ENCODE measurements at regions not wholly inside any gene's neighbourhood (a gene's known extent, or its start where the extent isn't known, plus 50 kb on each side); places are given as distances from the start of the nearest gene placed in this dataset.
"Not testable (repeated sequence)": the region's sequence is repeated elsewhere in the genome, so short reads cannot be mapped to it uniquely, and the experiment has no call there.

DNA sequence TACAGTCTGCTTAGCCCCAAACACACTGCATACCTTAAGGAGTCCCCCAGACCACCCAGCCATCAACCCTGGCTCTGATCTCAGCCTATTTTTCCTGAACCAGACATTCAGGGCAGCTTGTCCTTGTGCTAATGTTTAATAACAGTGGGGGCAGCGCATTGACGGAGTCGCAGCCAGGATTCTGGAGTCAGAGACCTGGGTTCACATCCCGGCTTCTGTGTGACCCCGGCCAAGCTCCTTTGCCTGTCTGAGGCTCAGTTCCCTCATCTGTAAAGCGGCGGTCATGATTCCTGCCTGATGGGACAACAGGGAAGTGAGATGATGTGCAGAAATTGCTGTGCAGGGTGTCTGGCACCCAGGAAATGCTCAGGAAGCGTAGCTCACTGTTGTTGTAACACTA is 63.1 kb downstream of the MATN1 start:
- DNase-seq (ENCODE audit: extremely low read depth in 1 of 2, low read depth in 1 of 2): no peak

DNA sequence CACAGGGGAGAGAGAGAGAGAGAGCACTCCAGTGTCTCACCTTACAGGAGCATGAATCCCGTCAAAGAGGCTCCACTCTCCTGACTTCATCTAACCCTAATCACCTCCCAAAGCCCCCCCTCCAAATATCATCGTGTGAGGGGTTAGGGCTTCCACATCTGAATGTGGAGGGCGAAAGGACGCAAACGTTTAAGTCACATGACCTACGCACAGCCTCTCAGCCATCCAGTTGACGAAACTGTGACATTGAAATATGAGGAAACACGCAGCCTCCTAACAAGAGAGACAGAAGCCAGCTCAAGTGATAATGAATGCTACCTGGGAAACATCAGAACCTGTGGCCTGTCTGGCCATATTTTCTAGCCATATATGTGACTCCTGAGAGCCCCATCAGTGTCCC is 63.7 kb downstream of the MATN1 start:
- no peak for DNase-seq (ENCODE audit: extremely low read depth in 1 of 2, low read depth in 1 of 2)

DNA sequence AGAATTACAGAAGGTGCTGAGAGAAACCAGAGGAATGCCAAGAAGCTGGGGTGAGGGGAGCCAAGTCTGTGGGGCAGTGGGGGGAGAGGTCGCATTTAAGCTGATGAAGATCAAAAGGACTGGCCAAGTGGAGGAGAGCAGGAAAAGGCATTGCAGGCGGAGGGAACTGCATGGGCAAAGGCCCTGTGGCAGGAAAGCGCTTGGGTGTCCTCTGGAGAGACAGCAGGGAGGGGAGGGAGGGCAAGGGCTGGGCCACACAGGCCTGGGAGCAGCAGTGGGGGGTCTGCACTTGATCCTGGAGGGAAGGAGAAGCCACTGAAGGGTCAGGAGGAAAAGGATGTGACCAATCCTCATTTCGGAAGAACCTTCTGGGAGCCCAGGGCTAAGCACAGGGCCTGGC is 65.0 kb downstream of the MATN1 start:
- not testable (repeated sequence) for DNase-seq (ENCODE audit: extremely low read depth in 1 of 2, low read depth in 1 of 2)

- no peak for DNase-seq (ENCODE audit: extremely low read depth in 1 of 2, low read depth in 1 of 2)
These were observed 65.4 kb downstream of the MATN1 start for GRCh38 chr1:30658014-30658336.

- no peak for DNase-seq (ENCODE audit: extremely low read depth in 1 of 2, low read depth in 1 of 2)
These were observed 66.0 kb downstream of the MATN1 start for GRCh38 chr1:30657131-30658013.

DNA sequence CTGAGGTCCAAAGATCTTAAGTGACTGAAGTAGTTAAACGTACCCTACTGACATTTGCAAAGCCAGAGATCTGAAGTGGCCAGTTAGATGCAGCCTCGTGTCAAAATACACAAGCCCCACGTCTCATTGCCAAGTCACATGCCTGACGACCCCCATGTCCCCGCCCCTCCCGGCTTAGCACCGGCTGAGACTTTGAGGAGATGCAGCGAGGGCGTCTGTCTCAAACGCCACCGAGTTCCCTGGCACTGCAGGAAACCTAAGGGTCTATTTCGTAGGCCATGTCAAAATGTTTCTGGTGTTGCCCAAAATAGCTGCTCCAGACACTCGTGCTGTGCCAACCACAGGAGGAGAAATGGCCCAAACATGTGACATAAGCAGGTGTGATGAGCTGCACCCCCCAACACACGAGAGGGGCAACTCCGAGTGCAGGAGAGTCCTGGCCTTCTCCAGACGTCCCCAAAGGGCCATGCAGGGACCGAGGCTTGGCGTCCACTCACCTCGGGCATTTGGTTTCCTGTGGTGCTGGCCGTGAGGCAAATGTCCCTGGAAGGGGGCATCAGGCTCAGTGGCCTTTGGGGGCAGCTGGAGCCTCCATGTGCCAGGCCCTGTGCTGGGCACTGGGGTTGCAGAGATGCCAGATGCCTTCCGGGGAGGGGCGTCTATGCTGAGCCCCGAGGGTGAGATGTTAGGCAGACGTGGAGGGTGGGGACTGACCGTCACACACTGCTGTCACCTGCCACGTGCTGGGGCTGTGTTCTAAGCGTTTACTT is 67.0 kb downstream of the MATN1 start:
- DNase-seq (ENCODE audit: extremely low read depth in 1 of 2, low read depth in 1 of 2): no peak

- no peak for DNase-seq (ENCODE audit: extremely low read depth in 1 of 2, low read depth in 1 of 2)
These were observed 67.7 kb downstream of the MATN1 start for GRCh38 chr1:30655672-30656071.

GRCh38 chr1:30654188-30654587 is 69.2 kb downstream of the MATN1 start:
- no peak for DNase-seq (ENCODE audit: extremely low read depth in 1 of 2, low read depth in 1 of 2)

- no peak for DNase-seq (ENCODE audit: extremely low read depth in 1 of 2, low read depth in 1 of 2)
These were observed 71.1 kb downstream of the MATN1 start for GRCh38 chr1:30652152-30652841.

DNA sequence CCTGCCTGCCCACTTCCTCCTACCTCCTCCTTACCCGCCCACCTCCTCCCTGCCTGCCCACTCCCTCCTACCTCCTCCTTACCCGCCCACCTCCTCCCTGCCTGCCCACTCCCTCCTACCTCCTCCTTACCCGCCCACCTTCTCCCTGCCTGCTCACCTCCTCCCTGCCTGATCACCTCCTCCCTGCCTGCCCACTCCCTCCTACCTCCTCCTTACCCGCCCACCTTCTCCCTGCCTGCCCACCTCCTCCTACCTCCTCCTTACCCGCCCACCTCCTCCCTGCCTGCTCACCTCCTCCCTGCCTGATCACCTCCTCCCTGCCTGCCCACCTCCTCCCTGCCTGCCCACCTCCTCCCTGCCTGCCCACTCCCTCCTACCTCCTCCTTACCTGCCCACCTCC is 72.0 kb downstream of the MATN1 start:
- not testable (repeated sequence) for DNase-seq (ENCODE audit: extremely low read depth in 1 of 2, low read depth in 1 of 2)

DNA sequence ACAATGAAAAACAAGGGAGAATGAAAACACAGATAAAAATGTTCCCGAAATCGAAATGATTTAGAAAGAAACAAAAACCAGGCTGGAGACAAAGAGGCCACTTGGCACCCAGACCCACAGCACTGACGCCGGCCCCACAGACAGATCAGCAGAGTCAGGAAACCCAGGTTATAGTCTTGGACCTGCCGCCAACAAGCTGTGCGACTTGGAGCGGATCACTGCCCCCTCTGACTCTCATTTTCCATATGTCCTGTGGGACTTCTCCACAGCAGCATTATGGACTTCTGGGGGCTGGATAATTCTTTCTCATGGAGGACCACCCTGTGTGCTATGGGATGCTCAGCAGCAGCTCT is 72.4 kb downstream of the MATN1 start:
- no peak for DNase-seq (ENCODE audit: extremely low read depth in 1 of 2, low read depth in 1 of 2)

DNA sequence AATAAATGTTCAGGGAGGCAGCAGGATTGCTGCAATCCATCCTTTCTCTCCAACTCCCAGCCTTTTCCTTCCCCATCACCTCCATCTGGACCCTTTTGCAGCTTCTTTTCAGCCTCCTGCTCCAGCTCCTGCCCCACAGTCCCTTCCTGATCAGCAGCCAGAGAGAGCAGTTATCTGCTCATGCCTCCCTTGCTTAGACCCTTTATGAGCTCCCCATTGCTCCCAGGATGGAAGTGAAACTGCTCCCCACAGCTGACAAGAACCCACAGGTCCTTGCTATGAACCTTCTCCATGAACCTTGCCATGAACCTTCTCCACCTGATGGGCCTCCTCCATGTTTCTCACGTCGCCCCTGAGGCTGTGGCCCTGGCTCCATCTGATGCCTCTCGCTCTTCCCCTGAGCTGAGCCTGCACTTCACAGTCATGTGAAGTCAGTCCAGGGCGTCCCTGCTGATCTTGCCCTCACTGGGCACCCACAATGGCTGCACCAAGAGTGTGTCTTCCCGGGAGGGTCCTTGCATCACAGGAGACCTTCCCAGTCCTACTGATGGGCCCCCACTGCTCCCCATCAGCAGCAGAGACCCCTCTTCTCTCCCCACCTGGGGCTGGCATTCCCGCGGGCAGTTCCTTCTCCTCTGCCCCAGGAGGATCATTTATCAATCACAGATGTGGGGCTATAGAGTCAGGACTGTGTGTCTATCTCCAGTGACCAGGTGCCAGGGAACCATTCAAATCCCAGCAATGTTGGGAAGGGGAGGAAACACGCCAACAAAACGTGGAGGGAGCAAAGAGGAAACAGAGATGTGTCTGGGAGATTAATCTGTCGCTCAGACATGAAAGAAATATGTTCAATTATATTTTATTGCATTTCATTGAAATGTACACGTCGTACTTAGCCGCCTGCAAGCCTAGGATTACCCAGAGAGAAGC is 73.1 kb downstream of the MATN1 start:
- no peak for DNase-seq (ENCODE audit: extremely low read depth in 1 of 2, low read depth in 1 of 2)

- DNase-seq (ENCODE audit: extremely low read depth in 1 of 2, low read depth in 1 of 2): no peak
These were observed 73.9 kb downstream of the MATN1 start for GRCh38 chr1:30649321-30649991.

DNA sequence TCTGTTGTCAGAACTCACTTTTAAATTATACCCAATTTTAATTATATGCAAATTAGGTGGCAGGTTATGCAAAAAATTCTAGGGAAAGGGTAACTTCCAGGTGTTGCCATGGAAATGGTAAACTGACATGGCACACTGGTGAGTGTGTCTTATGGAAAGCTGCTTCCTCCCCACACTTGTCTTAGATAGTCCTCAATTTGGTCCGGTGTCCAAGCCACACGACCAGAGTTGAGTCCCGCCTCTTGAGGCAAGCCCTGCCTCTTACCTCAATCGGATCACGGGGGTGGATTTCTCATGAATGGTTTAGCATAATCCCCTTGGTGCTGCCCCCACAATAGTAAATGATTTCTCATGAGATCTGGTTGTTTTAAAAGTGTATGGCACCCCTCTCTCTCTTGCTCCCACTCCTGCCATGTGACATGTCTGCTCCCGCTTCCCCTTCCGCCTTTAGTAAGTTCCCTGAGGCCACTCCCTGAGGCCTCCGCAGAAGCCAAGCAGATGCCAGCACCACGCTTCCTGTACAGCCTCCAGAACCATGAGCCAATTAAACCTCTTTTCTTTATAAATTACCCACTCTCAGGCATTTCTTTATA is 74.9 kb downstream of the MATN1 start:
- DNase-seq (ENCODE audit: extremely low read depth in 1 of 2, low read depth in 1 of 2): no peak

DNA sequence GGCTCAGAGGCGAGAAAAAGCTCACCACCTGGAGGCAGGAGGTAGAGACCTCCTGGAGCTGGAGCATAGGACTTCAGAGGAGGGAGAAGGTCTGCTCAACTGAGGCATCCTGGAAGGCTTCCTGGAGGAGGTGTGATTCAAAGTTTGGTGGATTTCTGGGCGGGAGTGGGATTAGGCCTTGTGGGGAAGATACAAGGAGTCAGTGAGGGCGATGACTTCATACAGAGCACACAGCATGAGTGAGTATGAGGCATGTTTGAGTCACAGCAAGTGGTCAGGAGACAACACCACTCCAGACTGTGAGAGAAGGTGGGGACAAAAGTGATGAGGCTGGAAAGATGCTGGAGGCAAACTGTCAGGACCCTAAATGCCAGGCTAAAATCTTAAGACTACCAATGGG is 77.6 kb downstream of the MATN1 start:
- DNase-seq (ENCODE audit: extremely low read depth in 1 of 2, low read depth in 1 of 2): no peak

- DNase-seq (ENCODE audit: extremely low read depth in 1 of 2, low read depth in 1 of 2): no peak
These were observed 80.8 kb downstream of the MATN1 start for GRCh38 chr1:30642391-30643120.

DNA sequence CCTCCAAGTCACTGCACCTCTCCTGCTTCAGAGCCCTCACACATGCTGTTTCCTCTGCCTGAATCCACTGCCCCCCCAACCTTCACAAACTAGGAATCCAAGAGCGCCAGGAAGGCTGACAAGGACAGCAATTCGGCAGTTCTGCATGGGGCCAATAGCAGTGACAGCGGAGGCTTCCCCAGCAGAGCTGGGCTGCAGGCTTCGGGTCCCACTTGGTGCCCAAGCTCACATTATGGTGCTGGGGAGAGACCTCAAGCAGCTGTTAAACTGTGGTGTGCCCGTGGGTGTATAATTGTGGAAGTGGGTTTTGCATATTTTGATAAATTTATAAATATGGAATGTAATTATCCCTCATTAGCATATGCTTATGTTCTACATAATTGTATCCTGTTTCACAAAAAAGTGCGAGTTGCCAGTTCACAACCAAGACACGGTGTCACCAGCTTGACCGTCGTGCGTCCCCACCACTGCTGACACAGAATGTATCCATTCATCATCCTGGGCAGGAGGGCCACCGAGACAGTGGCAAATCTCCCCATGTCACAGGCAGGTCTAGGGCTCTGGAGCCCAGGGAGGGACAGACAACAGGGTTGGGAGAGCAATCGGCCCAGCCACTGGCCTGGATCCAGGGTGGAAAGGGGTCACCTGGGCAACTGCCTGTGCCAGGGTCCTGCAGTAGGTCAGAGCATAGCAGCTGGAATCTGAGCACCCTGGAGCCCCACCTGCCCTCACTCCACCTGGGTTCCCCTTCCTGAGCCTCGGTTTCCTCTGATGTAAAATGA is 81.6 kb downstream of the MATN1 start:
- DNase-seq (ENCODE audit: extremely low read depth in 1 of 2, low read depth in 1 of 2): no peak

GRCh38 chr1:30639881-30640452 is 83.4 kb downstream of the MATN1 start:
- no peak for DNase-seq (ENCODE audit: extremely low read depth in 1 of 2, low read depth in 1 of 2)

Measured in activated CD8-positive, alpha-beta memory T cell treated with anti-CD3 and anti-CD28 coated beads for 1 hour (primary cell).